Transverse colon (tissue), 4 donors: ENCODE measurements at regions not wholly inside any gene's neighbourhood (a gene's known extent, or its start where the extent isn't known, plus 50 kb on each side); places are given as distances from the start of the nearest gene placed in this dataset.

ENCODE experiments used
- DNase-seq: peaks from one replicate; pipeline ENCODE4 v3.0.0-alpha.2; 2019
- H3K27ac ChIP-seq, 4 donors: fragments of 200-600 bp; sonication (generic); 2 replicates each; pipeline ENCODE4 v1.5.1; 2016 to 2018; ENCODE audit warnings: inconsistent platforms in 4 of 4
- H3K27me3 ChIP-seq: fragments of 200-600 bp; sonication (generic); 2 replicates; pipeline ENCODE4 v1.5.1; 2017; ENCODE audit warnings: inconsistent platforms
- H3K36me3 ChIP-seq, 4 donors: fragments of 200-600 bp; sonication (generic); 2 replicates each; pipeline ENCODE4 v1.5.1; 2017 to 2019; ENCODE audit warnings: inconsistent platforms in 4 of 4
- H3K4me1 ChIP-seq, 4 donors: fragments of 200-600 bp; sonication (generic); 2 replicates each; pipeline ENCODE4 v1.5.1; 2017 to 2020; ENCODE audit warnings: inconsistent platforms in 4 of 4
- H3K4me3 ChIP-seq, 4 donors: fragments of 200-600 bp; sonication (generic); 1 replicate in 1 of 4; 2 replicates in 3 of 4; pipeline versions ENCODE4 v1.5.1 to v1.6.1; 2017 to 2019; ENCODE audit warnings: inconsistent platforms in 4 of 4
- H3K9me3 ChIP-seq, 2 donors: fragments of 200-600 bp; sonication (generic); 2 replicates each; pipeline ENCODE4 v1.5.1; 2017 to 2019; ENCODE audit warnings: inconsistent platforms in 2 of 2
- CTCF ChIP-seq, 5 experiments: fragments of 200-600 bp in 3 of 5; fragments of 450-650 bp in 2 of 5; sonication (generic) in 3 of 5; IDR thresholded peaks; 1 replicate in 2 of 5; 2 replicates in 3 of 5; pipeline ENCODE4 v1.5.1; 2016 to 2017; ENCODE audit warnings: antibody characterized with exemption in 5 of 5, inconsistent platforms in 3 of 5, mild to moderate bottlenecking in 2 of 5, moderate library complexity in 1 of 5
- EP300 ChIP-seq: sonication (generic); formaldehyde crosslinking; IDR thresholded peaks from one replicate; pipeline ENCODE4 v1.6.1; 2017; ENCODE audit warnings: antibody characterized with exemption, low read depth
- POLR2A ChIP-seq: fragments of 450-650 bp; IDR thresholded peaks from one replicate; pipeline ENCODE4 v1.6.1; 2016; ENCODE audit warnings: antibody characterized with exemption, mild to moderate bottlenecking, moderate library complexity
- POLR2AphosphoS5 ChIP-seq, 3 donors: sonication (generic); formaldehyde crosslinking; IDR thresholded peaks; one replicate each; pipeline ENCODE4 v1.6.1; 2016; ENCODE audit warnings: antibody characterized with exemption in 3 of 3
- WGBS, 2 donors: methylation state at CpG; one replicate each; pipeline ENCODE4 v1.1.5; 2018; ENCODE audit warnings: low coverage in 1 of 2; 5-methylcytosine and 5-hydroxymethylcytosine counted together
- in situ Hi-C, 4 donors: fragments of 200-750 bp; cut with MboI; loops; one replicate each; pipeline versions ENCODE4 v1.15.0 to v1.15.1; 2017; ENCODE audit warnings: low sequenced_read_pairs in 3 of 4, low pct_ligation_motif_present in 1 of 4, low pct_unique_long_range_greater_than_20kb in 1 of 4
- intact Hi-C: fragments of 100-400 bp; cut with DNase I; formaldehyde crosslinking; loops from one replicate; pipeline ENCODE4 v1.15.1; 2023; ENCODE audit warnings: low total_unique reads

- H3K4me3 ChIP-seq: no peak overlapping the region
- no peaks in the 10 kb centered on the region for H3K36me3 ChIP-seq
- TF ChIP-seq EP300: no peak
- no peak for TF ChIP-seq CTCF (IDR thresholded peaks at IDR 0.05)
- no peak for TF ChIP-seq POLR2AphosphoS5 (IDR thresholded peaks at IDR 0.05)
- TF ChIP-seq POLR2A: no peak
- no peak for DNase-seq
- no peaks in the 10 kb centered on the region for H3K27me3 ChIP-seq
- in situ Hi-C loops (no loop called here), intact Hi-C loops (no loop called here)
- no peaks in the 10 kb centered on the region for H3K9me3 ChIP-seq
- 82% methylated on average over 4 of the region's 4 CpGs; no CpG with 5 or more reads in 1 of the 2 donors for WGBS, 2 donors
- H3K4me1 ChIP-seq: no peaks in the 10 kb centered on the region
- no peak overlapping the region for H3K27ac ChIP-seq
These were observed 762.2 kb downstream of the ETS1 start for GRCh38 chr11:127825183-127825582.

GRCh38 chr11:127818625-127819024, 768.7 kb downstream of the ETS1 start:
- in situ Hi-C loops (no loop called here), intact Hi-C loops (no loop called here)
- H3K36me3 ChIP-seq: no peaks in the 10 kb centered on the region
- H3K4me3 ChIP-seq: no peak overlapping the region
- no peak for DNase-seq
- H3K9me3 ChIP-seq: no peaks in the 10 kb centered on the region
- no peak overlapping the region for H3K27ac ChIP-seq
- 90% methylated on average over 3 of the region's 3 CpGs; no CpG with 5 or more reads in 1 of the 2 donors for WGBS, 2 donors
- TF ChIP-seq POLR2A (no peak), POLR2AphosphoS5 (IDR thresholded peaks at IDR 0.05) (no peak), EP300 (no peak), CTCF (IDR thresholded peaks at IDR 0.05) (no peak)
- no peaks in the 10 kb centered on the region for H3K4me1 ChIP-seq
- no peaks in the 10 kb centered on the region for H3K27me3 ChIP-seq

- H3K27me3 ChIP-seq: no peaks in the 10 kb centered on the region
- H3K4me1 ChIP-seq: no peaks in the 10 kb centered on the region
- no peaks in the 10 kb centered on the region for H3K36me3 ChIP-seq
- TF ChIP-seq CTCF (IDR thresholded peaks at IDR 0.05) (no peak), EP300 (no peak), POLR2A (no peak), POLR2AphosphoS5 (IDR thresholded peaks at IDR 0.05) (no peak)
- in situ Hi-C loops (no loop called here), intact Hi-C loops (no loop called here)
- WGBS, 2 donors: 35 to 67% methylated on average over 1 to 2 of the region's 2 CpGs
- H3K9me3 ChIP-seq: no peaks in the 10 kb centered on the region
- H3K4me3 ChIP-seq: no peak overlapping the region
- DNase-seq: no peak
- no peak overlapping the region for H3K27ac ChIP-seq
These were observed 770.4 kb downstream of the ETS1 start for GRCh38 chr11:127816962-127817361.

GRCh38 chr11:127815331-127815730, 772.0 kb downstream of the ETS1 start:
- Histone ChIP-seq H3K27ac (no peak overlapping the region), H3K27me3 (no peaks in the 10 kb centered on the region), H3K36me3 (no peaks in the 10 kb centered on the region), H3K4me1 (no peaks in the 10 kb centered on the region), H3K9me3 (no peaks in the 10 kb centered on the region), H3K4me3 (no peak overlapping the region)
- no peak for DNase-seq
- in situ Hi-C loops: no loop called here
- TF ChIP-seq POLR2AphosphoS5 (IDR thresholded peaks at IDR 0.05): no peak
- TF ChIP-seq CTCF (IDR thresholded peaks at IDR 0.05): no peak
- TF ChIP-seq EP300: no peak
- no peak for TF ChIP-seq POLR2A
- intact Hi-C loops: no loop called here
